GM23338 (cell line): ENCODE measurements at regions not wholly inside any gene's neighbourhood (a gene's known extent, or its start where the extent isn't known, plus 50 kb on each side); places are given as distances from the start of the nearest gene placed in this dataset.

Source experiments
- CTCF ChIP-seq, 2 experiments: fragments of 200-600 bp in 1 of 2; sonication (generic) in 1 of 2; conservative IDR thresholded peaks; 2 replicates each; pipeline versions ENCODE4 v1.5.1 to v1.6.1; 2016 to 2017; ENCODE audit warnings: antibody characterized with exemption in 2 of 2, low read depth in 2 of 2, mild to moderate bottlenecking in 2 of 2, moderate library complexity in 1 of 2
- EZH2 ChIP-seq: fragments of 200-600 bp; sonication (generic); IDR thresholded peaks from one replicate; pipeline ENCODE4 v1.8.0; 2017; ENCODE audit warnings: antibody characterized with exemption, mild to moderate bottlenecking, low read depth; ENCODE audit not compliant: unreplicated experiment
- EZH2phosphoT487 ChIP-seq: fragments of 200-600 bp; sonication (generic); IDR thresholded peaks from one replicate; pipeline ENCODE4 v1.8.1; 2018; ENCODE audit warnings: antibody characterized with exemption; ENCODE audit not compliant: unreplicated experiment
- NANOG ChIP-seq: IDR thresholded peaks from 2 replicates; pipeline ENCODE4 v1.6.1; 2016; ENCODE audit warnings: antibody characterized with exemption, borderline replicate concordance

- TF ChIP-seq CTCF (conservative IDR thresholded peaks at IDR 0.05; ENCODE audit: low read depth in 2 of 2) (no peak), NANOG (no peak), EZH2phosphoT487 (no peak), EZH2 (no peak)
These were observed 762.1 kb upstream of the TYRP1 start for GRCh38 chr9:11931109-11931508.
